WTC11 (cell line): ENCODE measurements at regions not wholly inside any gene's neighbourhood (a gene's known extent, or its start where the extent isn't known, plus 50 kb on each side); places are given as distances from the start of the nearest gene placed in this dataset.

ENCODE experiments used
- ATAC-seq: fragments of 200-7000 bp; cut with Tn5 transposase; 2 replicates; pipeline ENCODE4 v1.10.0; 2021; ENCODE audit warnings: mild to moderate bottlenecking, moderate library complexity
- CTCF ChIA-PET: fragments of 300-600 bp; sonication (Branson Sonifier 250); formaldehyde crosslinking; loops from one replicate; lab custom pipeline; 2021; ENCODE audit warnings: antibody characterized with exemption; lab: Charles Lee
- POLR2A ChIA-PET: fragments of 350-600 bp; sonication (Branson Sonifier 250); formaldehyde crosslinking; loops from one replicate; lab custom pipeline; 2021; ENCODE audit warnings: antibody characterized with exemption; lab: Charles Lee
- DNase-seq: peaks from one replicate; pipeline ENCODE4 v3.0.0; 2021; ENCODE audit warnings: low spot score
- H3K27ac Mint-ChIP-seq: 2 replicates; pipeline ENCODE4 v1.8.0; 2021; ENCODE audit warnings: mixed read lengths
- H3K27me3 Mint-ChIP-seq: 2 replicates; pipeline ENCODE4 v1.8.0; 2021; ENCODE audit warnings: low read depth, mild to moderate bottlenecking, moderate library complexity, mixed read lengths
- H3K36me3 Mint-ChIP-seq: 2 replicates; pipeline ENCODE4 v1.8.0; 2021; ENCODE audit warnings: mixed read lengths
- H3K4me1 Mint-ChIP-seq: 2 replicates; pipeline ENCODE4 v1.8.0; 2022; ENCODE audit warnings: mixed read lengths
- H3K4me3 Mint-ChIP-seq: 2 replicates; pipeline ENCODE4 v1.8.0; 2021; ENCODE audit warnings: mild to moderate bottlenecking, moderate library complexity, mixed read lengths
- H3K9me3 Mint-ChIP-seq: 2 replicates; pipeline ENCODE4 v1.8.0; 2021; ENCODE audit warnings: mixed read lengths
- CBFB ChIP-seq: sonication (generic); formaldehyde crosslinking; IDR thresholded peaks from 2 replicates; pipeline ENCODE4 v1.8.1; 2022; ENCODE audit warnings: mild to moderate bottlenecking, low read depth, missing genetic modification reagents
- FOXK1 ChIP-seq: sonication (generic); formaldehyde crosslinking; IDR thresholded peaks from 2 replicates; pipeline ENCODE4 v1.8.0; 2022; ENCODE audit warnings: mild to moderate bottlenecking, moderate library complexity, missing genetic modification reagents
- IRF2 ChIP-seq: sonication (generic); formaldehyde crosslinking; IDR thresholded peaks from 2 replicates; pipeline ENCODE4 v1.8.0; 2022; ENCODE audit warnings: low read depth, missing genetic modification reagents, borderline replicate concordance
- JAZF1 ChIP-seq: fragments of 250-450 bp; sonication (Bioruptor Pico); IDR thresholded peaks from 2 replicates; pipeline ENCODE4 v1.9.0; 2021; ENCODE audit warnings: moderate library complexity, mild to moderate bottlenecking, inconsistent platforms
- PREB ChIP-seq: sonication (generic); formaldehyde crosslinking; IDR thresholded peaks from 2 replicates; pipeline ENCODE4 v1.8.1; 2022; ENCODE audit warnings: mild to moderate bottlenecking, missing genetic modification reagents, moderate library complexity, borderline replicate concordance
- SP1 ChIP-seq: sonication (generic); formaldehyde crosslinking; conservative IDR thresholded peaks from 2 replicates; pipeline ENCODE4 v1.8.1; 2022; ENCODE audit warnings: missing genetic modification reagents
- TCF7 ChIP-seq: sonication (generic); formaldehyde crosslinking; IDR thresholded peaks from 2 replicates; pipeline ENCODE4 v1.8.0; 2022; ENCODE audit warnings: mild to moderate bottlenecking, low read depth, missing genetic modification reagents, moderate library complexity
- TP53 ChIP-seq: sonication (generic); formaldehyde crosslinking; IDR thresholded peaks from 2 replicates; pipeline ENCODE4 v1.8.1; 2023; ENCODE audit warnings: mild to moderate bottlenecking, missing genetic modification reagents
- ZBTB43 ChIP-seq: sonication (generic); formaldehyde crosslinking; IDR thresholded peaks from 2 replicates; pipeline ENCODE4 v1.8.1; 2023; ENCODE audit warnings: mild to moderate bottlenecking, missing genetic modification reagents
- ZNF232 ChIP-seq: sonication (generic); formaldehyde crosslinking; IDR thresholded peaks from 2 replicates; pipeline ENCODE4 v1.8.0; 2022; ENCODE audit warnings: mild to moderate bottlenecking, missing genetic modification reagents
- ZNF317 ChIP-seq: sonication (generic); formaldehyde crosslinking; IDR thresholded peaks from 2 replicates; pipeline ENCODE4 v1.8.1; 2023; ENCODE audit warnings: low read depth, mild to moderate bottlenecking, moderate library complexity, missing genetic modification reagents, borderline replicate concordance
- ZNF416 ChIP-seq: fragments of 250-450 bp; sonication (Bioruptor Pico); IDR thresholded peaks from 2 replicates; pipeline ENCODE4 v1.9.0; 2021; ENCODE audit warnings: mild to moderate bottlenecking, inconsistent platforms
- TF ChIP-seq, protein P1 (sequence below): sonication (generic); formaldehyde crosslinking; IDR thresholded peaks from 2 replicates; pipeline ENCODE4 v1.8.0; 2022; ENCODE audit warnings: mild to moderate bottlenecking, missing genetic modification reagents
- TF ChIP-seq, protein P2 (sequence below): sonication (generic); formaldehyde crosslinking; IDR thresholded peaks from 2 replicates; pipeline ENCODE4 v1.8.1; 2022; ENCODE audit warnings: low read depth, mild to moderate bottlenecking, moderate library complexity, missing genetic modification reagents, borderline replicate concordance
- TF ChIP-seq, protein P3 (sequence below): sonication (generic); formaldehyde crosslinking; IDR thresholded peaks from 2 replicates; pipeline ENCODE4 v1.8.1; 2023; ENCODE audit warnings: mild to moderate bottlenecking, missing genetic modification reagents, moderate library complexity
- TF ChIP-seq, protein P4 (sequence below): sonication (generic); formaldehyde crosslinking; IDR thresholded peaks from 2 replicates; pipeline ENCODE4 v1.8.1; 2023; ENCODE audit warnings: mild to moderate bottlenecking, missing genetic modification reagents
- TF ChIP-seq, protein P5 (sequence below): sonication (generic); formaldehyde crosslinking; IDR thresholded peaks from 2 replicates; pipeline ENCODE4 v1.8.1; 2022; ENCODE audit warnings: missing genetic modification reagents, borderline replicate concordance

DNA sequence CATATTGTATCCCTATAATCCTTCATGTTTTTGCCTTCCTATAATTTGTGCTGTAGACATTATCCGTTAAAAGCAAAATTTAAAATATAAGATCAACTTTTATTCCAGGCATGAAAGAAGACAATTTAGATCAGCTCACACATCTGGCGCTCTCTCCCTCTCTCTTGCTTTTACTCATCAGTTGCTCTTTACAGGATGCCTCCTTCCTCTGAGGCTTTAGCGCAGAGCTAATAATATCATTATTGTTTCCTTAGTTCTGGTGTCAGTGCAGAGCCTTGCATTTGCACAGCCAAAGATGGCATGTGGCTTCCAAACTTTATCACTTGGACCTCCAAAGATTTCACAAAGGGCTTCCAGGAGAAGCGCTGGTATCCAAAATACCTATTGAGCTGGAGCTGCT lies 295.1 kb downstream of the FGF9 start:
- TF ChIP-seq TCF7 (CRISPR knock-in tag): no peak
- TF ChIP-seq PREB (CRISPR knock-in tag): no peak
- no peak for TF ChIP-seq TP53 (CRISPR knock-in tag)
- TF ChIP-seq SP1: no peak
- no peak for TF ChIP-seq ZNF416 (CRISPR knock-in tag)
- TF ChIP-seq CBFB (CRISPR knock-in tag): no peak
- TF ChIP-seq, protein P1, sequence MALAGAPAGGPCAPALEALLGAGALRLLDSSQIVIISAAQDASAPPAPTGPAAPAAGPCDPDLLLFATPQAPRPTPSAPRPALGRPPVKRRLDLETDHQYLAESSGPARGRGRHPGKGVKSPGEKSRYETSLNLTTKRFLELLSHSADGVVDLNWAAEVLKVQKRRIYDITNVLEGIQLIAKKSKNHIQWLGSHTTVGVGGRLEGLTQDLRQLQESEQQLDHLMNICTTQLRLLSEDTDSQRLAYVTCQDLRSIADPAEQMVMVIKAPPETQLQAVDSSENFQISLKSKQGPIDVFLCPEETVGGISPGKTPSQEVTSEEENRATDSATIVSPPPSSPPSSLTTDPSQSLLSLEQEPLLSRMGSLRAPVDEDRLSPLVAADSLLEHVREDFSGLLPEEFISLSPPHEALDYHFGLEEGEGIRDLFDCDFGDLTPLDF (CRISPR knock-in tag): no peak
- Mint-ChIP-seq H3K9me3 (peaks cover 24% of the 10 kb centered on the region), H3K27ac (no peak overlapping the region), H3K36me3 (peaks cover 14% of the 10 kb centered on the region), H3K4me3 (no peak overlapping the region), H3K27me3 (no peaks in the 10 kb centered on the region), H3K4me1 (no peaks in the 10 kb centered on the region)
- ATAC-seq (no peak), DNase-seq (no peak)
- CTCF ChIA-PET: interaction anchor here (0.6 to 1.1 kb wide), 2 partner anchors 49 to 53 kb away, joined by 3 to 4 read pairs; no protein-coding TSS in a partner anchor
- POLR2A ChIA-PET: no interaction called here

- ChIA-PET CTCF (no interaction called here), POLR2A (no interaction called here)
- H3K9me3 Mint-ChIP-seq: peaks cover 6% of the 10 kb centered on the region
- no peak for TF ChIP-seq ZBTB43
- no peak for TF ChIP-seq ZNF416 (CRISPR knock-in tag)
- TF ChIP-seq, protein P1 (CRISPR knock-in tag): no peak
- TF ChIP-seq, protein P2, sequence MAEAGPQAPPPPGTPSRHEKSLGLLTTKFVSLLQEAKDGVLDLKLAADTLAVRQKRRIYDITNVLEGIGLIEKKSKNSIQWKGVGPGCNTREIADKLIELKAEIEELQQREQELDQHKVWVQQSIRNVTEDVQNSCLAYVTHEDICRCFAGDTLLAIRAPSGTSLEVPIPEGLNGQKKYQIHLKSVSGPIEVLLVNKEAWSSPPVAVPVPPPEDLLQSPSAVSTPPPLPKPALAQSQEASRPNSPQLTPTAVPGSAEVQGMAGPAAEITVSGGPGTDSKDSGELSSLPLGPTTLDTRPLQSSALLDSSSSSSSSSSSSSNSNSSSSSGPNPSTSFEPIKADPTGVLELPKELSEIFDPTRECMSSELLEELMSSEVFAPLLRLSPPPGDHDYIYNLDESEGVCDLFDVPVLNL (CRISPR knock-in tag): no peak
- no peak for TF ChIP-seq JAZF1
- no peak for TF ChIP-seq ZNF317
- TF ChIP-seq, protein P3, sequence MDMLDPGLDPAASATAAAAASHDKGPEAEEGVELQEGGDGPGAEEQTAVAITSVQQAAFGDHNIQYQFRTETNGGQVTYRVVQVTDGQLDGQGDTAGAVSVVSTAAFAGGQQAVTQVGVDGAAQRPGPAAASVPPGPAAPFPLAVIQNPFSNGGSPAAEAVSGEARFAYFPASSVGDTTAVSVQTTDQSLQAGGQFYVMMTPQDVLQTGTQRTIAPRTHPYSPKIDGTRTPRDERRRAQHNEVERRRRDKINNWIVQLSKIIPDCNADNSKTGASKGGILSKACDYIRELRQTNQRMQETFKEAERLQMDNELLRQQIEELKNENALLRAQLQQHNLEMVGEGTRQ (CRISPR knock-in tag): no peak
- no peak for TF ChIP-seq IRF2 (CRISPR knock-in tag)
- no peak for TF ChIP-seq SP1
- H3K36me3 Mint-ChIP-seq: no peaks in the 10 kb centered on the region
- no peak overlapping the region for H3K4me3 Mint-ChIP-seq
- H3K4me1 Mint-ChIP-seq: no peaks in the 10 kb centered on the region
- DNase-seq (no peak), ATAC-seq (no peak)
- no peak overlapping the region for H3K27ac Mint-ChIP-seq
- H3K27me3 Mint-ChIP-seq: no peaks in the 10 kb centered on the region
These were observed 297.0 kb downstream of the FGF9 start for GRCh38 chr13:21967871-21968270.

DNA sequence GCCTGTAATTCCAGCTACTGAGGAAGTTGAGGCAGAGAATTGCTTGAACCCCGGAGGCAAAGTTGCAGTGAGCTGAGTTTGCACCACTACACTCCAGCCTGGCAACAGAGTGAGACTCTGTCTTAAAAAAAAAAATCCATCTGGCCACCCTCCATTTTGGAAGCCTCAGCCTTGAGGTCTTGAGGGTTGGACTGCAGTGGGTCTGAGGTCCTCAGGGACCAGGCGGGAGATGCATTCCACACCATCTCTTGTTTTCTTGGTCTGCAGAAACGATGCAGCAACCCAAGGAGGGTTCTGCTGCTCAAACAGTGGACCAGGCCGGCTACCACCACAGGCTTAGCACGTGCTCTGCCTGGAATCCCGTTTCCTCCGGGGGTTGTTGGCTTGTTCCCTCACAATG lies 299.3 kb downstream of the FGF9 start:
- Mint-ChIP-seq H3K9me3 (no peaks in the 10 kb centered on the region), H3K27ac (no peak overlapping the region), H3K27me3 (no peaks in the 10 kb centered on the region), H3K4me1 (peaks cover under 1% of the 10 kb centered on the region; the same call in 1 of the 2 replicates), H3K36me3 (no peaks in the 10 kb centered on the region), H3K4me3 (no peak overlapping the region)
- DNase-seq (no peak), ATAC-seq (no peak)
- POLR2A ChIA-PET: no interaction called here
- CTCF ChIA-PET: interaction anchor here (1.0 kb wide), 1 partner anchor 121 kb away, joined by 3 read pairs; no protein-coding TSS in a partner anchor
- TF ChIP-seq, protein P4, sequence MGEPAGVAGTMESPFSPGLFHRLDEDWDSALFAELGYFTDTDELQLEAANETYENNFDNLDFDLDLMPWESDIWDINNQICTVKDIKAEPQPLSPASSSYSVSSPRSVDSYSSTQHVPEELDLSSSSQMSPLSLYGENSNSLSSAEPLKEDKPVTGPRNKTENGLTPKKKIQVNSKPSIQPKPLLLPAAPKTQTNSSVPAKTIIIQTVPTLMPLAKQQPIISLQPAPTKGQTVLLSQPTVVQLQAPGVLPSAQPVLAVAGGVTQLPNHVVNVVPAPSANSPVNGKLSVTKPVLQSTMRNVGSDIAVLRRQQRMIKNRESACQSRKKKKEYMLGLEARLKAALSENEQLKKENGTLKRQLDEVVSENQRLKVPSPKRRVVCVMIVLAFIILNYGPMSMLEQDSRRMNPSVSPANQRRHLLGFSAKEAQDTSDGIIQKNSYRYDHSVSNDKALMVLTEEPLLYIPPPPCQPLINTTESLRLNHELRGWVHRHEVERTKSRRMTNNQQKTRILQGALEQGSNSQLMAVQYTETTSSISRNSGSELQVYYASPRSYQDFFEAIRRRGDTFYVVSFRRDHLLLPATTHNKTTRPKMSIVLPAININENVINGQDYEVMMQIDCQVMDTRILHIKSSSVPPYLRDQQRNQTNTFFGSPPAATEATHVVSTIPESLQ (CRISPR knock-in tag): no peak
- TF ChIP-seq FOXK1: no peak
- TF ChIP-seq CBFB (CRISPR knock-in tag): no peak
- TF ChIP-seq, protein P5, sequence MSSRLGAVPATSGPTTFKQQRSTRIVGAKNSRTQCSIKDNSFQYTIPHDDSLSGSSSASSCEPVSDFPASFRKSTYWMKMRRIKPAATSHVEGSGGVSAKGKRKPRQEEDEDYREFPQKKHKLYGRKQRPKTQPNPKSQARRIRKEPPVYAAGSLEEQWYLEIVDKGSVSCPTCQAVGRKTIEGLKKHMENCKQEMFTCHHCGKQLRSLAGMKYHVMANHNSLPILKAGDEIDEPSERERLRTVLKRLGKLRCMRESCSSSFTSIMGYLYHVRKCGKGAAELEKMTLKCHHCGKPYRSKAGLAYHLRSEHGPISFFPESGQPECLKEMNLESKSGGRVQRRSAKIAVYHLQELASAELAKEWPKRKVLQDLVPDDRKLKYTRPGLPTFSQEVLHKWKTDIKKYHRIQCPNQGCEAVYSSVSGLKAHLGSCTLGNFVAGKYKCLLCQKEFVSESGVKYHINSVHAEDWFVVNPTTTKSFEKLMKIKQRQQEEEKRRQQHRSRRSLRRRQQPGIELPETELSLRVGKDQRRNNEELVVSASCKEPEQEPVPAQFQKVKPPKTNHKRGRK (CRISPR knock-in tag): no peak
- TF ChIP-seq ZNF232: no peak
